Nephron (organoid): ENCODE measurements at regions not wholly inside any gene's neighbourhood (a gene's known extent, or its start where the extent isn't known, plus 50 kb on each side); places are given as distances from the start of the nearest gene placed in this dataset.
A peak's percentile ranks its signal among the peaks of the same experiment; 100 is the strongest.

Source experiments
- H3K27ac Mint-ChIP-seq, 3 experiments: 2 replicates each; pipeline ENCODE4 v1.8.0; 2020; ENCODE audit warnings: mixed read lengths in 3 of 3, mild to moderate bottlenecking in 2 of 3, moderate library complexity in 1 of 3
- H3K27me3 Mint-ChIP-seq: 2 replicates; pipeline ENCODE4 v1.8.0; 2021; ENCODE audit warnings: low read depth, mild to moderate bottlenecking, moderate library complexity, mixed read lengths
- H3K36me3 Mint-ChIP-seq: 2 replicates; pipeline ENCODE4 v1.8.0; 2020; ENCODE audit warnings: low read depth, mixed read lengths
- H3K4me1 Mint-ChIP-seq: 2 replicates; pipeline ENCODE4 v1.8.0; 2020; ENCODE audit warnings: mixed read lengths
- H3K4me3 Mint-ChIP-seq, 3 experiments: 2 replicates each; pipeline ENCODE4 v1.8.0; 2020; ENCODE audit warnings: mild to moderate bottlenecking in 3 of 3, mixed read lengths in 3 of 3, moderate library complexity in 2 of 3
- H3K9me3 Mint-ChIP-seq: 2 replicates; pipeline ENCODE4 v1.8.0; 2020; ENCODE audit warnings: mixed read lengths
- TF ChIP-seq, protein P1 (sequence below), 3 experiments: fragments of 200-600 bp; sonication (generic); IDR thresholded peaks; one replicate each; pipeline ENCODE4 v1.5.0; 2021; ENCODE audit warnings: antibody characterized with exemption in 3 of 3; ENCODE audit not compliant: unreplicated experiment in 3 of 3

DNA sequence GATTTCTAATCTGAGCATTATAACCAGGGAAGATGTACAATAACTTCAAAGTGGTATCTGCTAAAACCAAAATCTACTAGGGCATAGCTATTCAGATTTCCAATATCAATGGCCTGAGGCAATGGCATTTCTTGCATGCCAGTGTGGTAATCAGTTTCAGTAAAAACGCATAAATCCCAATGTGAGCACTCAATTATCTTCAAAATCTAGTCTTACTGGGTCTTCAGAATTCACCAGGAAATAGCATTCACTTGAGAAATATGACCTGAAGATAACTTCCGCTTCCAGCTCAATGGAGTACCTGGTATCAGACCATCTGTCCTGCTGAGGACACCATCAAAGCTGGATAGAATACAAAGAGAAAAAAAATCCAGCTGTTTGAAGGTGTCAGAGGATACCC, 72.4 kb downstream of the TRIL start:
- no peaks in the 10 kb centered on the region for H3K36me3 Mint-ChIP-seq
- H3K27ac Mint-ChIP-seq = no peak overlapping the region
- H3K4me1 Mint-ChIP-seq = peaks cover 11% of the 10 kb centered on the region
- H3K4me3 Mint-ChIP-seq = no peak overlapping the region
- TF ChIP-seq, protein P1, sequence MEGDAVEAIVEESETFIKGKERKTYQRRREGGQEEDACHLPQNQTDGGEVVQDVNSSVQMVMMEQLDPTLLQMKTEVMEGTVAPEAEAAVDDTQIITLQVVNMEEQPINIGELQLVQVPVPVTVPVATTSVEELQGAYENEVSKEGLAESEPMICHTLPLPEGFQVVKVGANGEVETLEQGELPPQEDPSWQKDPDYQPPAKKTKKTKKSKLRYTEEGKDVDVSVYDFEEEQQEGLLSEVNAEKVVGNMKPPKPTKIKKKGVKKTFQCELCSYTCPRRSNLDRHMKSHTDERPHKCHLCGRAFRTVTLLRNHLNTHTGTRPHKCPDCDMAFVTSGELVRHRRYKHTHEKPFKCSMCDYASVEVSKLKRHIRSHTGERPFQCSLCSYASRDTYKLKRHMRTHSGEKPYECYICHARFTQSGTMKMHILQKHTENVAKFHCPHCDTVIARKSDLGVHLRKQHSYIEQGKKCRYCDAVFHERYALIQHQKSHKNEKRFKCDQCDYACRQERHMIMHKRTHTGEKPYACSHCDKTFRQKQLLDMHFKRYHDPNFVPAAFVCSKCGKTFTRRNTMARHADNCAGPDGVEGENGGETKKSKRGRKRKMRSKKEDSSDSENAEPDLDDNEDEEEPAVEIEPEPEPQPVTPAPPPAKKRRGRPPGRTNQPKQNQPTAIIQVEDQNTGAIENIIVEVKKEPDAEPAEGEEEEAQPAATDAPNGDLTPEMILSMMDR (IDR thresholded peaks at IDR 0.05; ENCODE audit: unreplicated experiment in 3 of 3) = no peak
- H3K9me3 Mint-ChIP-seq = peaks cover 5% of the 10 kb centered on the region
- H3K27me3 Mint-ChIP-seq = no peaks in the 10 kb centered on the region

DNA sequence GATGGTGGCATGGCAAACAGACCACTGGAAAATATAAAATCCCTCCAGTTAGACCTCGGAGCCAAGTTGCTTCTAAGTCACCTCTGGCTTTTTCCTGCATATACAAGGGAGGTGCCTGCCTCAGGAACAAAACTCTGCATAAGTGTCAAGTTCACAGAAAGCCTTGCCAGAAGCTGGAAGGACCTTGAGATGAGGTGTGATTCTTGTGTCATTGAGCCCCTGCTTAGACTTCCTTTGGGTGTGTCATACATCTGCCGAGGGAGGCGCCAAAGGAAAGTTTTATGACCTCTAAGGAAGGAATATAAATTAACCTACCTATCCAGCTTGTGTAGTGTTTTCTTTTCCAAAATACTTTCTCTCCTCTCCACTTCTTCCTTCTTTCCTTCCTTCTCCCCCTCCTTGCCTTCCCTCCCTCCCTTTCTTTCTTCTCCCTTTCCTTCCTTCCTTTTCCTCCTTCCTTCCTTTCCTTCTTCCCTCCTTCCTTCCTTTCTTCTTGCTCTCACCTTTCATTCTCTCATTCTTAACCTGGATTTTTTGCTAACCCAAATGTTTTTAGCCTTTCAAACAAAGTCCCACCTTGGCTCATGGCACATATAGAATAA, 75.2 kb downstream of the TRIL start:
- Mint-ChIP-seq H3K9me3 (peaks cover 3% of the 10 kb centered on the region), H3K27ac (peak overlapping the region in 1 of 3 experiments; percentile 37), H3K4me1 (peaks cover 19% of the 10 kb centered on the region), H3K4me3 (no peak overlapping the region), H3K27me3 (no peaks in the 10 kb centered on the region), H3K36me3 (no peaks in the 10 kb centered on the region)
- TF ChIP-seq, protein P1 (IDR thresholded peaks at IDR 0.05; ENCODE audit: unreplicated experiment in 3 of 3) = no peak

DNA sequence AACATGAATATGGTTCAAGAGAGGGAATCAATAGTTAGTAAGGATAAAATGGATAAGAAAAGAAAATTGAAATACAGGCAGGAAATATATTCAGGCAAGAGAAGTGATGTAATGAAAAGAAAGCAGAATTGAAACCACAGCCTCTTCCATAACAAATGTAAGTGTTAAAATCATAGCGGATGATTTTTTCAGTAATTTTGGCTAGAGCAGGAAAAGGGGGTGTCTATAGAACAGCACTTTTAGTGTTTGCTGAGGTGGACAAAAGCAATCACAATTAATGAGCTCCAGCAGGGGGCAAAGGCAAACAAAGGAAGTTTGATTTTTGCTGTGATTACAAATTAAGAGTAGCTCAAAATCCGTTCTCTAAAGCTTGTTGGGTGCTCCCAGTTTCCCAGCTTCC, 79.0 kb downstream of the TRIL start:
- Mint-ChIP-seq H3K27ac (peak overlapping the region in 2 of 3 experiments; percentile 39 to 74), H3K27me3 (no peaks in the 10 kb centered on the region), H3K36me3 (no peaks in the 10 kb centered on the region), H3K9me3 (peaks cover 2% of the 10 kb centered on the region), H3K4me3 (no peak overlapping the region), H3K4me1 (peaks cover 25% of the 10 kb centered on the region)
- TF ChIP-seq, protein P1 (IDR thresholded peaks at IDR 0.05; ENCODE audit: unreplicated experiment in 3 of 3) = no peak

DNA sequence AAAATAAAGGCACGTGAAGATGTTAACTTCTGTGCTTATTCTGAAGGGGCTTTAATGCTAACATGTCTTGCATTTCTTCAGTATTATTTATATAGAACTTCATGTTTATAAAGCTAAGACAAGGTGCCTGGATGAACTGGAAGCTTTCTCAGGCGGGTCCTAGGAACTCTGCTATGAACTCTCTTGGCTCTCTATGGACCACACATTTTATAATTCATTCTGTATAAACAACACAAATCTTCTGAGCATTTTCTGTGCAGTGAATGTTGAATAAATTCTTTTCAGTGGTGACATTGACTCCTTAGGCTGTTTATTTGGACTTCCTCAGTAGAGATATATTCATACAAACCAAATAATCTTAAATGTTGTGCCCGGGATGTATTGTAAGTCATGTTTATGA, 79.6 kb downstream of the TRIL start:
- TF ChIP-seq, protein P1 (IDR thresholded peaks at IDR 0.05; ENCODE audit: unreplicated experiment in 3 of 3) = no peak
- H3K27ac Mint-ChIP-seq = peak overlapping the region in 2 of 3 experiments; percentile 39 to 74
- no peaks in the 10 kb centered on the region for H3K36me3 Mint-ChIP-seq
- H3K9me3 Mint-ChIP-seq = peaks cover 2% of the 10 kb centered on the region
- peaks cover 29% of the 10 kb centered on the region for H3K4me1 Mint-ChIP-seq
- no peak overlapping the region for H3K4me3 Mint-ChIP-seq
- no peaks in the 10 kb centered on the region for H3K27me3 Mint-ChIP-seq
